Activated CD4-positive, alpha-beta T cell treated with anti-CD3 and anti-CD28 coated beads, Interleukin-2, Interleukin-6, amounts not matched to agents 100 ng/mL and 50 ng/mL, durations not matched to agents 16 hours and 8 hours (primary cell): ENCODE measurements at regions not wholly inside any gene's neighbourhood (a gene's known extent, or its start where the extent isn't known, plus 50 kb on each side); places are given as distances from the start of the nearest gene placed in this dataset.

ENCODE experiments used
- DNase-seq: peaks from one replicate; pipeline ENCODE4 v3.0.0-alpha.2; 2020

- DNase-seq: no peak
Observed at GRCh38 chr15:96093063-96093462, 237.4 kb upstream of the NR2F2 start.

- no peak for DNase-seq
Observed at GRCh38 chr15:96097661-96098060, 232.8 kb upstream of the NR2F2 start.

GRCh38 chr15:96102631-96103030 is 227.9 kb upstream of the NR2F2 start:
- no peak for DNase-seq

GRCh38 chr15:96106181-96106580 is 224.3 kb upstream of the NR2F2 start:
- no peak for DNase-seq

- DNase-seq: no peak
Observed at GRCh38 chr15:96106628-96107027, 223.9 kb upstream of the NR2F2 start.

- DNase-seq: no peak
Observed at GRCh38 chr15:96107916-96108315, 222.6 kb upstream of the NR2F2 start.

- DNase-seq: no peak
Observed at GRCh38 chr15:96108405-96108804, 222.1 kb upstream of the NR2F2 start.

- DNase-seq: no peak
Observed at GRCh38 chr15:96109820-96110219, 220.7 kb upstream of the NR2F2 start.

GRCh38 chr15:96112018-96112417 is 218.5 kb upstream of the NR2F2 start:
- no peak for DNase-seq

- no peak for DNase-seq
Observed at GRCh38 chr15:96115642-96116041, 214.9 kb upstream of the NR2F2 start.

GRCh38 chr15:96117270-96117669 is 213.2 kb upstream of the NR2F2 start:
- DNase-seq: no peak

- DNase-seq: no peak
Observed at GRCh38 chr15:96119734-96120133, 210.8 kb upstream of the NR2F2 start.

- no peak for DNase-seq
Observed at GRCh38 chr15:96121086-96121920, 209.2 kb upstream of the NR2F2 start.

- no peak for DNase-seq
Observed at GRCh38 chr15:96122077-96123027, 208.1 kb upstream of the NR2F2 start.

- DNase-seq: no peak
Observed at GRCh38 chr15:96123028-96123400, 207.5 kb upstream of the NR2F2 start.

- no peak for DNase-seq
Observed at GRCh38 chr15:96123630-96124187, 206.8 kb upstream of the NR2F2 start.

GRCh38 chr15:96124436-96124835 is 206.1 kb upstream of the NR2F2 start:
- DNase-seq: no peak

- DNase-seq: no peak
Observed at GRCh38 chr15:96125721-96126415, 204.6 kb upstream of the NR2F2 start.

GRCh38 chr15:96126859-96127258 is 203.6 kb upstream of the NR2F2 start:
- no peak for DNase-seq

- DNase-seq: no peak
Observed at GRCh38 chr15:96130734-96131133, 199.8 kb upstream of the NR2F2 start.

- DNase-seq: no peak
Observed at GRCh38 chr15:96132126-96132525, 198.4 kb upstream of the NR2F2 start.

GRCh38 chr15:96135166-96136093 is 195.1 kb upstream of the NR2F2 start:
- DNase-seq: no peak
